SKM-1 treated with dmso at 0.1 percent for 144 hours (cell line): ENCODE measurements at regions not wholly inside any gene's neighbourhood (a gene's known extent, or its start where the extent isn't known, plus 50 kb on each side); places are given as distances from the start of the nearest gene placed in this dataset.
"Not testable (repeated sequence)": the region's sequence is repeated elsewhere in the genome, so short reads cannot be mapped to it uniquely, and the experiment has no call there.

Experiments
- DNase-seq: peaks from one replicate; lab custom pipeline; 2025; ENCODE audit not compliant: unreplicated experiment; lab: John Stamatoyannopoulos, UW

DNA sequence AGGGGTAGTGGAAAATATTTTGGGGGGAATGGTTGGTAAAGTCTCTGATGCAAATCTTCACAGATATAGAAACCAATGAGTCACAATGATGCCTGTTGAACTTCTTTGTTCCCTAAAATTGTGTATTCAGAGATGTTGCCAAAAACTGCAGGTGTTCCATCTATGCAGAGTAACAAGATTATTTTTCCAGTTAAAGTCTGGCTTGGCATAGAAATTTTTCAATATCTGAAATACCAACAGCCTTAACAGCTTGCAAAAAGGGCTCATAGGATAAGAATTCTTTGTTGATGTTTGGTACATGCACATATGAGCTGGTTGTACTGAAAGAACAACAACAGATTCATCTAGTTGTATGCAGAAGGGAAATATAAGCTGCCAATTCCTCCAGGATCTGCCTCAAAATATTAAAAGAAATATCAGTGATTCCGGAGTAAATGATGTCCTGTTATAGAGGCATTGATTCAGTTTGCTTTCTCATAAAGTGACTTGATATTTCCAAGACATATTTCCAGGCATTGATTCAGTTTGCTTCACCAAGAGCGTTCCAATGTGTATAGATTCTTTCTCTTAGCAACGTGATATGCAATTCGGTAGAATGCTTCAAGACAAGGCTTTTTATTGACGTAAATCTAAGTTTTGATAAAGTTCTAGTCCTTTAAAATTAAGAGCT is 564.4 kb downstream of the TMA16 start:
- DNase-seq = no peak

DNA sequence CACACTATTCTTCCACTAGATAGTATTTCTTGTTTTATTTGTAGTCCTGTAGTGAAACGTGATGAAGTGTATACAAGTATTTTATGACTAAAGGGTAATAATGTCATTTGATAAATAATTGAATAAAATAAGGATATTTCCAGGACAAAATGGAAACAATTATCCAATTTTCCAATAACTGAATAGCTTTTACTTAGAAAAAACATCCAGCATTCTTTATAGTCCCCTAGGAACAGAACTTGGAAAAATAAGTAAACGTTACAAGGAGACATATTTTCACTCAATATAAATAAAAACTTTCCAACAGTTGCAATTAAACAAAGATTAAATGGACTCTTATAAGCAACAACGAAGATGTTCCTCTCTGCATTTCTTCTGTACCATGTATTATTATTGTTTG is 566.0 kb downstream of the TMA16 start:
- no peak for DNase-seq

GRCh38 chr4:164068392-164068791 is 573.9 kb downstream of the TMA16 start:
- DNase-seq = no peak

DNA sequence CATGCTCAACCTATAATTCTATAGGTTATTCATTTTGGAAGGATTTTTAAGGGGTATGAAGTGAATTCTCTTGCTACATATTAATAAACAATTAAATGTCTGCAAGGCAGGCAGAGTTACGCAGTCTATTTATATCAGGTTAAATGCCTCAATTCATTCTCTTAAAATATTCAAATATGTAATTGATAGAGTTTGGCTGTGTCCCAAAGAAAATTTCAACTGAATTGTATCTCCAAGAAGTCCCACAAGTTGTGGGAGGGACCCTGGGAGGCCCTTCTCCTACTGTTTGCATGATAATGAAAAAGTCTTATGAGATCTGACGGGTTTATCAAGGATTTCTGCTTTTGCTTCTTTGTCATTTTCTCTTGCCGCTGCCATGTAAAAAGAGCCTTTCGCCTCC is 576.1 kb downstream of the TMA16 start:
- DNase-seq = no peak

DNA sequence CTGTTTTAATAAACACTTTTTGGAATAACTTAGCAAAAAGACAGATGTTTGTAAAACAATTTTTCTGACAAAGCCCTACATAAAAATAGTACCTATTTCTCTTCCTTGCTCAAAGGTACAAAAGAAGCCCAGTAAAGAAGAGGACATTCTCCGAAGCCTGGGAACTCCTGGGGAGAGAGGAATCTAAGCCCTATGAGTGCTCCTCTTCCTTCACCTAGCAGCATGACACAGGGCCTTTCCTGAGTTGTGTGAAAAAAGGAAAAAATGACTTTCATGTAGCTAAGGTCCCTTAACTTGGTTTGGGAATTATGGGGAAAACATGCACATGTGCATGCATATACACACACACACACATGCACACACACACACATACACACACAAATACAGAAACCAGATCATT is 586.9 kb downstream of the TMA16 start:
- no peak for DNase-seq

DNA sequence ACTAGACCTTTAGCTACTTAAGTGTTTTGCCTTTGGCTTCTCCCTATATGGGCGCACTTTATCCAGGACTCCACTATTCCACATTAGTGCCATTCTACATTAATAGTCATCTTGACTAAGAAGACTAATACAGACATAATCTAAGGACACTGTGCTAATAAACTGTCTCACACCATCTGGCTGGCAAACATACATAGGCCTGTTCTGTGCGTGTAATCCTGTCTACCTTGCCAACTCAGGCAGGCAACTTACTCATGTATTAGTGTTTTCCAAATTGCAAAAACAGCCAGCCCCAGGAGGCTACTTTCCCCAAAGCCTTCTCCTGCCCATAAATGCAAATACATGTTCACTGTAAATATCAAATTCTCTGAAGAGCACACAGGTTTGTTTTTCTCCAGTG is 587.3 kb downstream of the TMA16 start:
- no peak for DNase-seq

GRCh38 chr4:164087733-164088132 is 593.2 kb downstream of the TMA16 start:
- DNase-seq = no peak

DNA sequence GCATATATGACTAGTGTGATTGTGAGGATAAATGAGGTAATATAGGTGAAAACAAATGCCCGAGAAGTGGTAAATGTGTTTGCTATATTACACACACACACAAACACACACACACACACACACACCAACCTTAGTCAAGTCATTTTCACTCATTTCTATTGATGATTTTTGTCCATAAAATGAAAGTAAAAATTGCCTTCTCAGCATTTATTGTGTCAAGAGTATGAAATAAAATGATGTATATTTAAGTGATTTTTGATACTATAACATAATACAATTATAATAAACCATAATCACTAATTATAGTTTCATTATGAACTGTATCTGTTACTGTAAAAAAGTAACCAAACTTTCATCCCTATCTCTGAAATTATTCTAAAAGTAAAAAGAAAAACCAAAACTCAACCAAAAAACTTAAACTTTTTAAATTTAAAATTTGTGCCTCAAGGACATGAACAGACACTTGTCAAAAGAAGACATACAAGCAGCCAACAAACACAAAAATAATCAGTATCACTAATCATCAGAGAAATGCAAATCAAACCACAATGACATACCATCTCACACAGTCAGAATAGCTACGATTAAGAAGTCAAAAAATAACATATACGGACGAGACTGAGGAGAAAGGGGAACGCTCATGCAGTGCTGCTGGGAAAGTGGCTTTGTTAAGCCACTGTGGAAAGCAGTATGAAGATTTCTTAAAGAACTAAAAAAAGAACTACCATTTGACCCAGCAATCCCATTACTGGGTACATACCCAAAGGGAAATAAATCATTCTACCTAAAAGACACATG is 601.0 kb downstream of the TMA16 start:
- no peak for DNase-seq

DNA sequence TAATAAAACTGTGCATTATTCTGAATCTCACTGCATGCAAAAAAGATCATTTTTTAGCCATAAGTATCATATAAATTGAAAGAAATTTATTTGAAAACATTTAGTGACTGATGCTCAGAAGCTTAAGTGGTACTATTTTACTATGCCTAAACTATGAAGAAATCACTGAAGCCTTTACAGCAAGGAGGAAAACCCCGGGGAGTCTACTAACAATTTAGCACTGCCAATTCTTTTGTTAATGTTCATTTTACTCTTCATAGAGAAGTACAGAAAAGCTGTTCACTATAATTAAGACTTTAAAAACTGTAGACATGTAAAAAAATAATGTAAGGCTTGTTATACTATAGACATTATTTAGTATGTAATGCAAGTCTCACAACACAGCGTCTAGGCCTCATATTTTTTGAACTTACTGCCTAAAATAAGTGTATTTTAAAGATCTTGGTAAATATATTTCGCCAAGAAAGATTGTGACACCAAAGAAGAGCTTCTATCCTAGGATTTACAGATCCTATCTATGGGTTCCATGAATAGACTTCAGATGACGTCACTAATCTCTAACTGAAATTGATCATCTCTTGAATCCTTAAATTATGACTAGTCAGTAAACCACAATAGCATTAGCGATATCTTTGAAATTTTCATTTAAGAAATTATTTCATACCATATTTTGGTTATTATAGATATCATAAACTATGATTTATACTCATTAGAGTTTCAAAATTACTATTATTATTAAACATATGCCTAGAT is 602.5 kb downstream of the TMA16 start:
- no peak for DNase-seq

- DNase-seq = not testable (repeated sequence)
Measured at GRCh38 chr4:164100741-164101365, 606.4 kb downstream of the TMA16 start.

GRCh38 chr4:164108971-164109370 is 614.5 kb downstream of the TMA16 start:
- no peak for DNase-seq

- no peak for DNase-seq
Measured at GRCh38 chr4:164109503-164109902, 615.0 kb downstream of the TMA16 start.

- no peak for DNase-seq
Measured at GRCh38 chr4:164115236-164115635, 620.7 kb downstream of the TMA16 start.

DNA sequence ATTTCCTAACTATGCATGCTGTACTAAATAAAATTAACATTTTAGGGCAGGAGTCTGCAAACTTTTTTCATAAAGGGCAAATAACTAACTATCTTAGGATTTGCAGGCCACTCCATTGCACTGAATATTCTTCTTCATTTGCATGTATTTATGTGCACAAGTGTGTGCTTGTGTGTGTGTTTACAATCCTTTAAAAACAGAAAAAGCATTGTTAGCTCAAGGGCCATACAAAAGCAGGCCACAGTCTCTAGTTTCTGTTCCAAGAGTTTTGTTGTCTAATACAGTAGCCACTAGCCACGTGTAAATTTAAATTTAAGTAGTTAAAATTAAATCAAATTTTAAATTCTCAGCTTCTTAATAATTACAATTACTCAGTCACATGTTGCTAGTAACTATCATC is 621.8 kb downstream of the TMA16 start:
- no peak for DNase-seq

DNA sequence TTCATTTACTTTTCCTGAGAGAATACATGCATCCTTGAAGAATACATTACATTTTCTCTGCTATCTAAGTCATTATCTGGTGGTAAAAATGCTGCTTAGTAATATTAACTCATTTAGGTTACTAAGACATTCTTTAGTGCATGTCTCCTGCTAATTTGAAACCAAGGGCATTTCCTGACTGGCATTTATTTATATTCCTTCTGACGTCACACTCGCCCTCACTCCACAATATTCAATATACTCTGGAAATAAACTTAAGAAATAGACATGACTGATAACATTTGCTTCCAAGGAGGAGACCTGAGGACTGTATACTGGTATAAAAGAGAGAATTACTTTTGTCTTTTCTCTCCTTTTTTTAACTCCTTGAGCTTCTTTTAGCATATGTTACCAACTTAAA is 619.5 kb upstream of the SMIM31 start:
- no peak for DNase-seq

- DNase-seq = no peak
Measured at GRCh38 chr4:164136180-164136616, 617.7 kb upstream of the SMIM31 start.

- no peak for DNase-seq
Measured at GRCh38 chr4:164138521-164138920, 615.4 kb upstream of the SMIM31 start.

GRCh38 chr4:164139291-164139690 is 614.6 kb upstream of the SMIM31 start:
- DNase-seq = no peak

- DNase-seq = not testable (repeated sequence)
Measured at GRCh38 chr4:164141755-164142375, 612.1 kb upstream of the SMIM31 start.

DNA sequence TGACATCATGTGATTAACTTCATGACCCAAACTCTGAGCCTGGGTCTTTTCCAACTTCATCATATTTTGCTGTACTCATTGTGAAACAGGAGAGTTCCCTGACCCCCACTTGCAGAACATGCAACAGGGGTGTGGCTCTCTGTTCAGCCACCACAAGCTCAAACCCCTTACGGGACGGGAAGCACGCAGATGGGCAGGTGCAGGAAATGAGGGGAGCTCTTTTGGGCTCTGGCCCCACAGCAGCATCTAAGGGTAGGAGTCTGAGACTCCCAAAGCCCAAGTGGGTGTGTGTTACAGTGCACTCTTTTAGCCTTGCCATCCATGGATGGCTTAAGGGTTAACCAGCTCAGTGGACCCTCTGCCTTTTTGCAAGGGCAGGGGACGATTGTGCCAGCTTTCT is 599.5 kb upstream of the SMIM31 start:
- DNase-seq = no peak

GRCh38 chr4:164169591-164169990 is 584.3 kb upstream of the SMIM31 start:
- DNase-seq = no peak
